Sigmoid colon (tissue), 4 donors: ENCODE measurements at regions not wholly inside any gene's neighbourhood (a gene's known extent, or its start where the extent isn't known, plus 50 kb on each side); places are given as distances from the start of the nearest gene placed in this dataset.

Experiments used
- CTCF ChIP-seq, 4 experiments: fragments of 450-650 bp in 3 of 4; fragments of 200-600 bp in 1 of 4; IDR thresholded peaks; one replicate each; pipeline ENCODE4 v1.5.1; 2016 to 2019; ENCODE audit warnings: antibody characterized with exemption in 4 of 4, mild to moderate bottlenecking in 3 of 4, moderate library complexity in 2 of 4
- EP300 ChIP-seq, 4 donors: sonication (generic); formaldehyde crosslinking; IDR thresholded peaks; one replicate each; pipeline ENCODE4 v1.6.1; 2017; ENCODE audit warnings: antibody characterized with exemption in 4 of 4
- POLR2A ChIP-seq, 2 donors: fragments of 450-650 bp; IDR thresholded peaks; one replicate each; pipeline ENCODE4 v1.6.1; 2016; ENCODE audit warnings: antibody characterized with exemption in 2 of 2, mild to moderate bottlenecking in 2 of 2, moderate library complexity in 2 of 2
- POLR2AphosphoS5 ChIP-seq, 4 donors: sonication (generic); formaldehyde crosslinking; IDR thresholded peaks; one replicate each; pipeline ENCODE4 v1.6.1; 2017; ENCODE audit warnings: antibody characterized with exemption in 4 of 4

- no peak for TF ChIP-seq EP300 (IDR thresholded peaks at IDR 0.05)
- TF ChIP-seq POLR2AphosphoS5 (IDR thresholded peaks at IDR 0.05) = no peak
- TF ChIP-seq POLR2A (IDR thresholded peaks at IDR 0.05) = no peak
- no peak for TF ChIP-seq CTCF (IDR thresholded peaks at IDR 0.05)
Measured at GRCh38 chr9:24912767-24913166, 367.1 kb upstream of the IZUMO3 start.
